Stomach (tissue), 8 donors: ENCODE measurements at regions not wholly inside any gene's neighbourhood (a gene's known extent, or its start where the extent isn't known, plus 50 kb on each side); places are given as distances from the start of the nearest gene placed in this dataset.

Experiments
- DNase-seq, 2 donors: peaks; one replicate each; pipeline versions ENCODE4 v3.0.0 to v3.0.0-alpha.2; 2013 to 2019
- H3K27ac ChIP-seq, 5 donors: fragments of 200-600 bp in 4 of 5; sonication (generic) in 4 of 5; one replicate each; pipeline ENCODE4 v1.5.1; 2013 to 2019; ENCODE audit warnings: mild to moderate bottlenecking in 1 of 5, moderate library complexity in 1 of 5
- H3K27me3 ChIP-seq, 3 donors: fragments of 200-600 bp; sonication (generic); one replicate each; pipeline ENCODE4 v1.5.1; 2017 to 2019; ENCODE audit warnings: mixed run types in 1 of 3
- H3K36me3 ChIP-seq, 4 donors: fragments of 200-600 bp; sonication (generic); 1 replicate in 3 of 4; 2 replicates in 1 of 4; pipeline ENCODE4 v1.5.1; 2016 to 2019
- H3K4me1 ChIP-seq, 4 donors: fragments of 200-600 bp; sonication (generic); one replicate each; pipeline ENCODE4 v1.5.1; 2016 to 2019
- H3K4me3 ChIP-seq, 4 donors: fragments of 200-600 bp; sonication (generic) in 3 of 4; one replicate each; pipeline ENCODE4 v1.5.1; 2016 to 2019; ENCODE audit warnings: mild to moderate bottlenecking in 1 of 4
- H3K9me3 ChIP-seq, 4 donors: fragments of 200-600 bp; sonication (generic); one replicate each; pipeline ENCODE4 v1.5.1; 2016 to 2019
- CTCF ChIP-seq, 7 experiments: fragments of 450-650 bp in 4 of 7; fragments of 200-600 bp in 3 of 7; sonication (generic) in 3 of 7; IDR thresholded peaks; one replicate each; pipeline ENCODE4 v1.5.1; 2016 to 2019; ENCODE audit warnings: antibody characterized with exemption in 7 of 7, control low read depth in 2 of 7, mild to moderate bottlenecking in 1 of 7
- EP300 ChIP-seq: sonication (generic); formaldehyde crosslinking; IDR thresholded peaks from one replicate; pipeline ENCODE4 v1.6.1; 2017; ENCODE audit warnings: antibody characterized with exemption
- POLR2A ChIP-seq, 4 donors: fragments of 450-650 bp; IDR thresholded peaks; one replicate each; pipeline ENCODE4 v1.6.1; 2016; ENCODE audit warnings: antibody characterized with exemption in 4 of 4, control low read depth in 2 of 4, mild to moderate bottlenecking in 1 of 4, moderate library complexity in 1 of 4
- POLR2AphosphoS5 ChIP-seq, 3 donors: sonication (generic); formaldehyde crosslinking; IDR thresholded peaks; one replicate each; pipeline ENCODE4 v1.6.1; 2016; ENCODE audit warnings: antibody characterized with exemption in 3 of 3
- WGBS, 5 donors: extraction: QIAGEN DNeasy Blood & Tissue Kit in 3 of 5; methylation state at CpG; one replicate each; pipeline versions ENCODE4 v1.1.5 to v1.1.7; 2013 to 2018; 5-methylcytosine and 5-hydroxymethylcytosine counted together
- intact Hi-C: fragments of 100-400 bp; cut with DNase I; formaldehyde crosslinking; loops from one replicate; pipeline ENCODE4 v1.15.1; 2023; ENCODE audit warnings: low total_unique reads
- donor health status: healthy with polysubstance abuse.
- donor health status: Bipolar disorder and iron deficiency.
- donor health status: healthy.

DNA sequence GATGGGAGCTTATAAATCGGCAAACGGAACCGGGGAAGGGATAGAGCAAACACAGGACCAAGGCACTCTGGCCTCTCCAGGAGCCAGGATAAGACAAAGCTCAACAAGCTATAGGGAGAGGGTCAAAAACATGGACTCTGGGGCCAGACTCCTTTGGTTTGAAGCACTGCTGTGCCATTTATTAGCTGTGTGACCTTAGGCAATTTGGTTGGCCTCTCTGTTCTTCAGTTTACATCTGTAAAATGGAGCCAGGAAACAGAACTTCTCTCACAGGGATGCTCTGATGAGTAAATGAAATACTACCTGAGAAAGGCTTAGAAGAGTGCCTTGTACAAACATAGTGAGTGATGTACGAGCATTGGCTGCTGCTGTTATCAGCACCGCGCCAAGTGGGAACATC lies 213.3 kb upstream of the PWP1 start:
- no peaks in the 10 kb centered on the region for H3K36me3 ChIP-seq
- peaks cover 0 to 11% (median 0%) of the 10 kb centered on the region in 3 donors for H3K27me3 ChIP-seq
- H3K9me3 ChIP-seq, result no peaks in the 10 kb centered on the region
- peaks cover 0 to 10% (median 3%) of the 10 kb centered on the region in 4 donors for H3K4me1 ChIP-seq
- TF ChIP-seq POLR2AphosphoS5 (IDR thresholded peaks at IDR 0.05) (no peak), EP300 (no peak), POLR2A (IDR thresholded peaks at IDR 0.05) (no peak), CTCF (IDR thresholded peaks at IDR 0.05) (no peak)
- H3K27ac ChIP-seq, result no peak overlapping the region
- intact Hi-C loops, result no loop called here
- DNase-seq, result no peak
- 74 to 90% (median 86%) methylated on average over 6 of the region's 6 CpGs for WGBS, 5 donors
- H3K4me3 ChIP-seq, result no peak overlapping the region

- H3K4me3 ChIP-seq, result no peak overlapping the region
- TF ChIP-seq POLR2A (IDR thresholded peaks at IDR 0.05) (no peak), CTCF (IDR thresholded peaks at IDR 0.05) (no peak), EP300 (no peak)
- no peak overlapping the region for H3K27ac ChIP-seq
- H3K27me3 ChIP-seq, result peaks cover 0 to 13% (median 0%) of the 10 kb centered on the region in 3 donors
- H3K9me3 ChIP-seq, result no peaks in the 10 kb centered on the region
- H3K36me3 ChIP-seq, result no peaks in the 10 kb centered on the region
- intact Hi-C loops, result no loop called here
- WGBS, 5 donors, result 70 to 82% (median 73%) methylated on average over 9 of the region's 9 CpGs
- no peaks in the 10 kb centered on the region for H3K4me1 ChIP-seq
- DNase-seq, result no peak
Observed at GRCh38 chr12:107474099-107474498, 211.5 kb upstream of the PWP1 start.

- H3K9me3 ChIP-seq, result no peaks in the 10 kb centered on the region
- no peaks in the 10 kb centered on the region for H3K4me1 ChIP-seq
- intact Hi-C loops, result no loop called here
- no peak for DNase-seq
- no peaks in the 10 kb centered on the region for H3K36me3 ChIP-seq
- peaks cover 0 to 9% (median 0%) of the 10 kb centered on the region in 3 donors for H3K27me3 ChIP-seq
- no peak overlapping the region for H3K4me3 ChIP-seq
- H3K27ac ChIP-seq, result no peak overlapping the region
- WGBS, 5 donors, result 37 to 49% (median 45%) methylated on average over 2 to 4 of the region's 4 CpGs
- TF ChIP-seq EP300 (no peak), POLR2A (IDR thresholded peaks at IDR 0.05) (no peak), CTCF (IDR thresholded peaks at IDR 0.05) (no peak), POLR2AphosphoS5 (IDR thresholded peaks at IDR 0.05) (no peak)
Observed at GRCh38 chr12:107474639-107475539, 210.7 kb upstream of the PWP1 start.

- no peaks in the 10 kb centered on the region for H3K4me1 ChIP-seq
- TF ChIP-seq EP300 (no peak), POLR2AphosphoS5 (IDR thresholded peaks at IDR 0.05) (no peak), POLR2A (IDR thresholded peaks at IDR 0.05) (no peak), CTCF (IDR thresholded peaks at IDR 0.05) (no peak)
- WGBS, 5 donors, result 63 to 69% (median 66%) methylated on average over 4 of the region's 4 CpGs; no CpG with 5 or more reads in 1 of the 5 donors
- H3K9me3 ChIP-seq, result no peaks in the 10 kb centered on the region
- H3K27ac ChIP-seq, result no peak overlapping the region
- intact Hi-C loops, result no loop called here
- no peaks in the 10 kb centered on the region for H3K36me3 ChIP-seq
- no peak overlapping the region for H3K4me3 ChIP-seq
- H3K27me3 ChIP-seq, result peaks cover 0 to 9% (median 0%) of the 10 kb centered on the region in 3 donors
- DNase-seq, result no peak
Observed at GRCh38 chr12:107475900-107476299, 209.7 kb upstream of the PWP1 start.
